WTC11 (cell line): ENCODE measurements at regions not wholly inside any gene's neighbourhood (a gene's known extent, or its start where the extent isn't known, plus 50 kb on each side); places are given as distances from the start of the nearest gene placed in this dataset.

Experiments used
- JUN ChIP-seq: sonication (generic); formaldehyde crosslinking; IDR thresholded peaks from 2 replicates; pipeline ENCODE4 v1.8.0; 2023; ENCODE audit warnings: mild to moderate bottlenecking, missing genetic modification reagents
- NR3C1 ChIP-seq: sonication (generic); formaldehyde crosslinking; conservative IDR thresholded peaks from 2 replicates; pipeline ENCODE4 v1.8.1; 2023; ENCODE audit warnings: low read depth, mild to moderate bottlenecking, missing genetic modification reagents
- TF ChIP-seq, protein P1 (sequence below): fragments of 200-600 bp; IDR thresholded peaks from 2 replicates; pipeline ENCODE4 v1.8.0; 2022; ENCODE audit warnings: antibody characterized with exemption
- TF ChIP-seq, protein P2 (sequence below): sonication (generic); formaldehyde crosslinking; IDR thresholded peaks from 2 replicates; pipeline ENCODE4 v1.8.1; 2023; ENCODE audit warnings: mild to moderate bottlenecking, missing genetic modification reagents, moderate library complexity
- TF ChIP-seq, protein P3 (sequence below): sonication (generic); formaldehyde crosslinking; IDR thresholded peaks from 2 replicates; pipeline ENCODE4 v1.8.0; 2022; ENCODE audit warnings: mild to moderate bottlenecking, missing genetic modification reagents

DNA sequence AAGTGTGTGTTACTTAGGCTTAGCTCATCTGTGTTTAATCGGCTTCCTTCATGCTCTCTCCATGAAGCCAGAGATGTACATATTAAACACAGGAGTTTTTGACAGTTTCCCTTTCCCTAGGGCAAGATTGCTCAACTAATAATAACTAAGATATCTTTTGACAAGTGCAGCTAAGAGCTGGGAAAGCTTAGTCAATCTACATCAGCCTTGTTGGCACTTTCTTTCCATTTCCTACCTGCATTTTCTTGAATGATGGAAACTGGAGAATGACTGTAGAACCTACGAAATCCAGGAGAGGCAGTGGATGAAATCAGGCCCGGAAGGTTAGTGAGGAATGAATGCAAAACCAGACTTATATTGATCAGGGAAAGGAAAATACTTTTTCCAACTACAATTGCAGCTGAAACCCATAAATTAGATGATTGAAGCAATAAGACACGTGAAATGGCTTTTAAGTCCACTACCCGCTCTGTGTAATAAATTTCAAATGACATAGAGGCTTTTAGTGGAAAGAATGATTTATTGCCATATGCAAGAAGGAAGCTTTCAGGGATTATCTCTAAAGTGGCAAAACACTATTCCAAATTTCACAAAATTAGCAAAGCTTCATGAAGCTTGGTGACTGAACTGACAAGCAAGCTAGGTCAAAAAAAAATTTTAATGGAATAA lies 237.2 kb upstream of the ID4 start:
- TF ChIP-seq, protein P1, sequence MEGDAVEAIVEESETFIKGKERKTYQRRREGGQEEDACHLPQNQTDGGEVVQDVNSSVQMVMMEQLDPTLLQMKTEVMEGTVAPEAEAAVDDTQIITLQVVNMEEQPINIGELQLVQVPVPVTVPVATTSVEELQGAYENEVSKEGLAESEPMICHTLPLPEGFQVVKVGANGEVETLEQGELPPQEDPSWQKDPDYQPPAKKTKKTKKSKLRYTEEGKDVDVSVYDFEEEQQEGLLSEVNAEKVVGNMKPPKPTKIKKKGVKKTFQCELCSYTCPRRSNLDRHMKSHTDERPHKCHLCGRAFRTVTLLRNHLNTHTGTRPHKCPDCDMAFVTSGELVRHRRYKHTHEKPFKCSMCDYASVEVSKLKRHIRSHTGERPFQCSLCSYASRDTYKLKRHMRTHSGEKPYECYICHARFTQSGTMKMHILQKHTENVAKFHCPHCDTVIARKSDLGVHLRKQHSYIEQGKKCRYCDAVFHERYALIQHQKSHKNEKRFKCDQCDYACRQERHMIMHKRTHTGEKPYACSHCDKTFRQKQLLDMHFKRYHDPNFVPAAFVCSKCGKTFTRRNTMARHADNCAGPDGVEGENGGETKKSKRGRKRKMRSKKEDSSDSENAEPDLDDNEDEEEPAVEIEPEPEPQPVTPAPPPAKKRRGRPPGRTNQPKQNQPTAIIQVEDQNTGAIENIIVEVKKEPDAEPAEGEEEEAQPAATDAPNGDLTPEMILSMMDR = no peak
- TF ChIP-seq, protein P2, sequence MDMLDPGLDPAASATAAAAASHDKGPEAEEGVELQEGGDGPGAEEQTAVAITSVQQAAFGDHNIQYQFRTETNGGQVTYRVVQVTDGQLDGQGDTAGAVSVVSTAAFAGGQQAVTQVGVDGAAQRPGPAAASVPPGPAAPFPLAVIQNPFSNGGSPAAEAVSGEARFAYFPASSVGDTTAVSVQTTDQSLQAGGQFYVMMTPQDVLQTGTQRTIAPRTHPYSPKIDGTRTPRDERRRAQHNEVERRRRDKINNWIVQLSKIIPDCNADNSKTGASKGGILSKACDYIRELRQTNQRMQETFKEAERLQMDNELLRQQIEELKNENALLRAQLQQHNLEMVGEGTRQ (CRISPR knock-in tag) = no peak
- TF ChIP-seq, protein P3, sequence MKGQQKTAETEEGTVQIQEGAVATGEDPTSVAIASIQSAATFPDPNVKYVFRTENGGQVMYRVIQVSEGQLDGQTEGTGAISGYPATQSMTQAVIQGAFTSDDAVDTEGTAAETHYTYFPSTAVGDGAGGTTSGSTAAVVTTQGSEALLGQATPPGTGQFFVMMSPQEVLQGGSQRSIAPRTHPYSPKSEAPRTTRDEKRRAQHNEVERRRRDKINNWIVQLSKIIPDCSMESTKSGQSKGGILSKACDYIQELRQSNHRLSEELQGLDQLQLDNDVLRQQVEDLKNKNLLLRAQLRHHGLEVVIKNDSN (CRISPR knock-in tag) = no peak
- TF ChIP-seq JUN (CRISPR knock-in tag) (no peak), NR3C1 (CRISPR knock-in tag) (no peak)
